ENCODE measurements at regions not wholly inside any gene's neighbourhood (a gene's known extent, or its start where the extent isn't known, plus 50 kb on each side); places are given as distances from the start of the nearest gene placed in this dataset.

- TF ChIP-seq POLR2AphosphoS5 (IDR thresholded peaks at IDR 0.05) (no peak), CTCF (IDR thresholded peaks at IDR 0.05 in 8 of 11, conservative IDR thresholded peaks at IDR 0.05 in 3 of 11) (no peak), POLR2A (IDR thresholded peaks at IDR 0.05) (no peak)
- Histone ChIP-seq H3K36me3 (no peaks in the 10 kb centered on the region), H3K27ac (no peak overlapping the region), H3K27me3 (replicated peaks in 1 of 7) (no peaks in the 10 kb centered on the region), H3K4me3 (no peak overlapping the region), H3K9me3 (peaks cover 0 to 15% (median 0%) of the 10 kb centered on the region in 8 donors), H3K4me1 (no peaks in the 10 kb centered on the region)
- 91 to 98% (median 94%) methylated on average over 1 of the region's 1 CpG for WGBS, 5 donors
- intact Hi-C loops (cut with DNase I; ENCODE audit: low total_unique reads) = no loop called here
- DNase-seq = no peak
Observed at GRCh38 chr1:188590641-188591040, 1761.9 kb downstream of the PLA2G4A start.

DNA sequence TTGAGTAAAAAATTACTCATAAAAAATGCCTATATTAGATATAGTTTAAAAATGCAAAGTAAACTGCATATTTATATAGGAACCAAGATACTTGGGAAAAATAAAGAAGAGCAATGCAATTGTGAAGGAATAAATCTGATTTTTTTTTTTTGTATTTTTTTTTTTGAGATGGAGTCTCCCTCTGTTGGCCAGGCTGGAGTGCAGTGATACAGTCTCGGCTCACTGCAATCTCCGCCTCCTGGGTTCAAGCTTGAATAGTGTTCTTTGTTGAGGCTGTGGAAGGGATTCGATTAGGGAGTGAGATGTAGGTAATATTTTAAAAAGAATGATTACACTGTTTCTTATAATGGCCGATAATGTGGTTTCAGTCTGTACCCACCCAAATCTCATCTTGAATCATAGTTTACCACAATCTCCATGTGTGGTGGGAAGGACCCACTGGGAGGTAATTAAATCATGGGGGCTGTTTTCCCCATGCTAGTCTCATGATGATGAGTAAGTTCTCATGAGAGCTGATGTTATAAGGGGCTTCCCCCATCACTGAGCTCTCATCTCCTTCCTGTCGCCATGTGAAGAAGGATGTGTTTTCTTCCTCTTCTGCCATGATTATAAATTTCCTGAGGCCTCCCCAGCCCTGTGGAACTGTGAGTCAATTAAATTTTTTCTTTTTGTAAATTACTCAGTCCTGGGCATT lies 1765.9 kb downstream of the PLA2G4A start:
- Histone ChIP-seq H3K27me3 (replicated peaks in 1 of 7) (no peaks in the 10 kb centered on the region), H3K36me3 (no peaks in the 10 kb centered on the region), H3K27ac (no peak overlapping the region), H3K9me3 (peaks cover 0 to 15% (median 0%) of the 10 kb centered on the region in 8 donors), H3K4me3 (no peak overlapping the region), H3K4me1 (no peaks in the 10 kb centered on the region)
- WGBS, 5 donors = 67 to 82% (median 76%) methylated on average over 5 of the region's 5 CpGs
- no peak for TF ChIP-seq POLR2AphosphoS5 (IDR thresholded peaks at IDR 0.05)
- TF ChIP-seq POLR2A (IDR thresholded peaks at IDR 0.05) = no peak
- no peak for TF ChIP-seq CTCF (IDR thresholded peaks at IDR 0.05 in 8 of 11, conservative IDR thresholded peaks at IDR 0.05 in 3 of 11)
- no peak for DNase-seq
- intact Hi-C loops (cut with DNase I; ENCODE audit: low total_unique reads) = no loop called here

- no peaks in the 10 kb centered on the region for H3K4me1 ChIP-seq
- H3K4me3 ChIP-seq = no peak overlapping the region
- no peak for DNase-seq
- intact Hi-C loops (cut with DNase I; ENCODE audit: low total_unique reads) = no loop called here
- H3K27me3 ChIP-seq (replicated peaks in 1 of 7) = no peaks in the 10 kb centered on the region
- 71 to 86% (median 77%) methylated on average over 2 of the region's 2 CpGs for WGBS, 5 donors
- H3K27ac ChIP-seq = no peak overlapping the region
- peaks cover 0 to 5% (median 0%) of the 10 kb centered on the region in 8 donors for H3K9me3 ChIP-seq
- H3K36me3 ChIP-seq = no peaks in the 10 kb centered on the region
- TF ChIP-seq POLR2A (IDR thresholded peaks at IDR 0.05) = no peak
- no peak for TF ChIP-seq POLR2AphosphoS5 (IDR thresholded peaks at IDR 0.05)
- TF ChIP-seq CTCF (IDR thresholded peaks at IDR 0.05 in 8 of 11, conservative IDR thresholded peaks at IDR 0.05 in 3 of 11) = no peak
Observed at GRCh38 chr1:188599313-188599712, 1770.6 kb downstream of the PLA2G4A start.

DNA sequence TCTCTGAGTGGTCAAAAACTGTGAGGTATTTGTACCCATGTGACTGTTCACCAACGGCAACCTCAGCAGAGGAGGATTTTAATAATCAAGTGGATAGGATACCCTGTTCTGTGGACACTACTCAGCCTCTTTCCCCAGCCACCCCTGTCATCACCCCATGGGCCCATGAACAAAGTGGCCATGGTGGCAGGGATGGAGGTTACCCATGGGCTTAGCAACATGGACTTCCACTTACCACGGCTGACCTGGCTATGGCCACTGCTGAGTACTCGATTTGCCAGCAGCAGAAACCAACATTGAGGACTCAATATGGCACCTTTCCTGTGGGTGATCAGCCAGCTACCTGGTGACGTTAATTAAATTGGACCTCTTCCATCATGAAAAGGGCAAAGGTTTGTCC lies 1782.7 kb downstream of the PLA2G4A start:
- no peak for TF ChIP-seq CTCF (IDR thresholded peaks at IDR 0.05 in 8 of 11, conservative IDR thresholded peaks at IDR 0.05 in 3 of 11)
- TF ChIP-seq POLR2A (IDR thresholded peaks at IDR 0.05) = no peak
- no peak for TF ChIP-seq POLR2AphosphoS5 (IDR thresholded peaks at IDR 0.05)
- H3K9me3 ChIP-seq = peaks cover 0 to 58% (median 24%) of the 10 kb centered on the region in 8 donors
- intact Hi-C loops (cut with DNase I; ENCODE audit: low total_unique reads) = no loop called here
- H3K4me3 ChIP-seq = no peak overlapping the region
- 84 to 93% (median 88%) methylated on average over 4 of the region's 4 CpGs for WGBS, 5 donors
- no peaks in the 10 kb centered on the region for H3K27me3 ChIP-seq (replicated peaks in 1 of 7)
- DNase-seq = no peak
- H3K27ac ChIP-seq = no peak overlapping the region
- H3K4me1 ChIP-seq = no peaks in the 10 kb centered on the region
- no peaks in the 10 kb centered on the region for H3K36me3 ChIP-seq
